CD4-positive, alpha-beta T cell (primary cell): ENCODE measurements at regions not wholly inside any gene's neighbourhood (a gene's known extent, or its start where the extent isn't known, plus 50 kb on each side); places are given as distances from the start of the nearest gene placed in this dataset.

Experiments used
- ATAC-seq: fragments of 200-7000 bp; cut with Tn5 transposase; one replicate; pipeline ENCODE4 v1.10.0; 2022; ENCODE audit warnings: mild to moderate bottlenecking; ENCODE audit not compliant: poor library complexity
- CTCF ChIA-PET: fragments of 350-600 bp; sonication (Branson Sonifier 250); formaldehyde crosslinking; loops from one replicate; lab custom pipeline; 2021; ENCODE audit warnings: antibody characterized with exemption, inconsistent platforms; lab: Charles Lee
- POLR2A ChIA-PET: fragments of 350-600 bp; sonication (Branson Sonifier 250); formaldehyde crosslinking; loops from one replicate; lab custom pipeline; 2021; ENCODE audit warnings: antibody characterized with exemption, inconsistent platforms; lab: Charles Lee
- DNase-seq, 14 experiments: peaks; one replicate each; pipeline ENCODE4 v3.0.0-alpha.2; 2013 to 2020; ENCODE audit warnings: mixed read lengths in 2 of 14
- H3K27ac ChIP-seq, 2 donors: one replicate each; pipeline versions ENCODE4 v1.5.1 to v1.7.0; 2013; ENCODE audit warnings: low read length in 2 of 2, low read depth in 1 of 2, mild to moderate bottlenecking in 1 of 2
- H3K27me3 ChIP-seq, 2 experiments: 1 replicate in 1 of 2; 2 replicates in 1 of 2; pipeline versions ENCODE4 v1.6.1 to v1.7.0; 2013; ENCODE audit warnings: low read length in 2 of 2, control low read depth in 1 of 2, mild to moderate bottlenecking in 1 of 2, moderate library complexity in 1 of 2; ENCODE audit not compliant: insufficient read depth in 2 of 2, control insufficient read depth in 1 of 2
- H3K36me3 ChIP-seq: one replicate; pipeline ENCODE4 v1.6.1; 2013; ENCODE audit warnings: low read length, control low read depth; ENCODE audit not compliant: insufficient read depth
- H3K4me1 ChIP-seq: one replicate; pipeline ENCODE4 v1.6.1; 2013; ENCODE audit warnings: low read length, control low read depth; ENCODE audit not compliant: insufficient read depth
- H3K4me3 ChIP-seq: one replicate; pipeline ENCODE4 v1.5.1; 2013; ENCODE audit warnings: mild to moderate bottlenecking, low read length, moderate library complexity
- H3K9me3 ChIP-seq, 2 experiments: 1 replicate in 1 of 2; 2 replicates in 1 of 2; pipeline versions ENCODE4 v1.6.1 to v1.7.0; 2013; ENCODE audit warnings: low read length in 2 of 2, mild to moderate bottlenecking in 2 of 2, control low read depth in 1 of 2, moderate library complexity in 1 of 2; ENCODE audit not compliant: control insufficient read depth in 1 of 2, insufficient read depth in 1 of 2
- H3K27ac Mint-ChIP-seq: one replicate; pipeline ENCODE4 v1.8.0; 2020; ENCODE audit warnings: mixed read lengths
- H3K27me3 Mint-ChIP-seq: one replicate; pipeline ENCODE4 v1.8.0; 2021; ENCODE audit warnings: mixed read lengths
- H3K36me3 Mint-ChIP-seq: one replicate; pipeline ENCODE4 v1.8.0; 2021; ENCODE audit warnings: low read depth, mixed read lengths
- H3K4me1 Mint-ChIP-seq: one replicate; pipeline ENCODE4 v1.8.0; 2021; ENCODE audit warnings: low read depth, mixed read lengths
- H3K4me3 Mint-ChIP-seq: one replicate; pipeline ENCODE4 v1.8.0; 2020; ENCODE audit warnings: mild to moderate bottlenecking, mixed read lengths
- H3K9me3 Mint-ChIP-seq: one replicate; pipeline ENCODE4 v1.8.0; 2020; ENCODE audit warnings: mixed read lengths
- intact Hi-C, 2 experiments: fragments of 100-400 bp; cut with DNase I in 1 of 2; cut with micrococcal nuclease in 1 of 2; formaldehyde crosslinking; loops; one replicate each; pipeline versions ENCODE4 v1.15.1 to v1.9.0; 2023 to 2025; cut with DNase I, micrococcal nuclease
- TF ChIP-seq, protein P1 (sequence below): fragments of 200-600 bp; IDR thresholded peaks from one replicate; pipeline ENCODE4 v1.8.0; 2022; ENCODE audit warnings: antibody characterized with exemption, mild to moderate bottlenecking

DNA sequence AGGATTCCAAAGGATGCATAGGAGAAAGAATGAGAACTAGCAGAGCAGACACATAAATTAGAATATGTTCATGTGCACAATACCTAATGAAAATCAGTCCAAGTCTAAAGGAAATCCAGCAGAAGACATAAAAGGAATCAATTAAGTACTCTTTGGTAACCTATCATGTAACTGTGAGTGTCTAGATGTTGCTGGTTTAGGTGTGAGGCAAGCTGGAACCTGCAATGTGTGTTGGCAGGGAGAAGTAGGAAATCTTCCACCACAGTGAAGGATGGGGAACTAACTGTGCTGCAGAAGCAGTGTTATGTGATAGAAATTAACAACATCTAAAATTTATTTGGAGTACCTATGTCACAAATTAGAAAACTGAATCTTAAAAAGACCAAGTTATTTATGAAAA lies 330.8 kb upstream of the DKK2 start:
- CTCF ChIA-PET, result no interaction called here
- no peaks in the 10 kb centered on the region for H3K4me1 ChIP-seq

DNA sequence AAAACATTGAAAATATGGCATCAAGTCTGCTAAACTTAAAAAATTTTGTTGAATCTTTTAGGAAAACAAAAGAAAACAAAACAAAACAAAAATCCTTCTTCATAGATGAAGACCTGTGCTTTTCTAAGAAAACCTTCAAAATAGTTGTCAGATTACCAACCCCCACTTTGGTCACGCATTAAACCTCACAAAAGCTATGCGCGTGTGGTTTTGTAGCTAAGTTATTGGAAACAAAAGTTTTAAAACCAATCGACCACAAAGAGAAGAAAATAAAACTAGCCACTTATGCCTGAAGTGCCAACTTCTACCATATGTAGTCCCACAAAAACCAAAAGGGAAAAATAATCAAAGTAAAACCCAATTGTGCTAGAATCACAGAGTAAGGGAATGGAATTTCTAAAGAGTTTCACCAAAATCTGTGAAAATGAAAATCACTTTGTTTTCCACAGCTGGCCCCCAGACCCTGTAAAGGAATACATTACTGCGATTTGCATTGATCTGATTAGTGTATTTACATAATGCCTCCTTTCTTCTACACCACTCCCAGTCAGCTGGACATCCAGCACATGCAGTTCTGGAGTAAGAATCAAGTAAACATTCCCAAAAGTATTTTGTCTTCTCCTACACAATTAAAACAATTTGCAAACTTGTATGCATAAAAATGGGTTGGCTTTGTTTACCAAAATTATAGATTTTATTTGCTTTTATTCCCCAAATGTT lies 330.1 kb upstream of the DKK2 start:
- TF ChIP-seq, protein P1, sequence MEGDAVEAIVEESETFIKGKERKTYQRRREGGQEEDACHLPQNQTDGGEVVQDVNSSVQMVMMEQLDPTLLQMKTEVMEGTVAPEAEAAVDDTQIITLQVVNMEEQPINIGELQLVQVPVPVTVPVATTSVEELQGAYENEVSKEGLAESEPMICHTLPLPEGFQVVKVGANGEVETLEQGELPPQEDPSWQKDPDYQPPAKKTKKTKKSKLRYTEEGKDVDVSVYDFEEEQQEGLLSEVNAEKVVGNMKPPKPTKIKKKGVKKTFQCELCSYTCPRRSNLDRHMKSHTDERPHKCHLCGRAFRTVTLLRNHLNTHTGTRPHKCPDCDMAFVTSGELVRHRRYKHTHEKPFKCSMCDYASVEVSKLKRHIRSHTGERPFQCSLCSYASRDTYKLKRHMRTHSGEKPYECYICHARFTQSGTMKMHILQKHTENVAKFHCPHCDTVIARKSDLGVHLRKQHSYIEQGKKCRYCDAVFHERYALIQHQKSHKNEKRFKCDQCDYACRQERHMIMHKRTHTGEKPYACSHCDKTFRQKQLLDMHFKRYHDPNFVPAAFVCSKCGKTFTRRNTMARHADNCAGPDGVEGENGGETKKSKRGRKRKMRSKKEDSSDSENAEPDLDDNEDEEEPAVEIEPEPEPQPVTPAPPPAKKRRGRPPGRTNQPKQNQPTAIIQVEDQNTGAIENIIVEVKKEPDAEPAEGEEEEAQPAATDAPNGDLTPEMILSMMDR, result no peak
- DNase-seq (no peak), ATAC-seq (no peak)
- ChIA-PET CTCF (no interaction called here), POLR2A (interaction anchor here (0.6 kb wide), 1 partner anchor 139 kb away, joined by 3 read pairs; no protein-coding TSS in a partner anchor)
- Mint-ChIP-seq H3K9me3 (no peaks in the 10 kb centered on the region), H3K4me1 (no peaks in the 10 kb centered on the region), H3K27ac (no peak overlapping the region), H3K27me3 (peaks cover 29% of the 10 kb centered on the region), H3K4me3 (no peak overlapping the region), H3K36me3 (no peaks in the 10 kb centered on the region)
- Histone ChIP-seq H3K9me3 (no peaks in the 10 kb centered on the region), H3K4me1 (no peaks in the 10 kb centered on the region), H3K27me3 (no peaks in the 10 kb centered on the region), H3K36me3 (no peaks in the 10 kb centered on the region), H3K4me3 (no peak overlapping the region), H3K27ac (no peak overlapping the region)
- intact Hi-C loops, result no loop called here

More for the DNA sequence above, 330.8 kb upstream of the DKK2 start:
- Mint-ChIP-seq H3K4me3 (no peak overlapping the region), H3K27ac (no peak overlapping the region), H3K36me3 (no peaks in the 10 kb centered on the region), H3K9me3 (peaks cover 3% of the 10 kb centered on the region), H3K4me1 (no peaks in the 10 kb centered on the region), H3K27me3 (peaks cover 25% of the 10 kb centered on the region)
- intact Hi-C loops, result no loop called here
- TF ChIP-seq, protein P1, result no peak
- Histone ChIP-seq H3K36me3 (no peaks in the 10 kb centered on the region), H3K9me3 (no peaks in the 10 kb centered on the region), H3K27me3 (no peaks in the 10 kb centered on the region), H3K4me3 (no peak overlapping the region), H3K27ac (no peak overlapping the region)
- POLR2A ChIA-PET, result no interaction called here
- ATAC-seq (no peak), DNase-seq (no peak)

DNA sequence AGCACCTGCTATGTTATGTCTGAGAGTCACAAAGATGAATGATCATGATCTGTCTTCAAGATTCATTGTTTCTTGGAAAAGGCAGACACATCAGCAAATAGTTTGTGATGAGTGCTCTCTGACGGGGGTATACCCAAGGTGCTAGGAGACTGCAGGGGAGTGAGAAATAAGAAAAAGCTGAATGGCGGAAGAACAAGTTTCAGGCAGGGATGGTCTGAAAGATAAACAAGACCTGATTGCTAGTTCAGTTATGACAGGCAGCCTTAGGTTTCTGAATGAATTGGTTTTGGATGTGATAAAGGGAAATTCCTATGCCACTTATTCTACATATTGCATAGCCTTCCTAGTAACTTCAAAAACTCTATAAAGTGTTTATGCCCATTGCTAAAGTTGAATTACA lies 327.0 kb upstream of the DKK2 start:
- H3K4me3 Mint-ChIP-seq, result no peak overlapping the region

More for the DNA sequence above, 327.0 kb upstream of the DKK2 start:
- no peak for DNase-seq
- ChIA-PET POLR2A (no interaction called here), CTCF (no interaction called here)
- ATAC-seq, result no peak
- Histone ChIP-seq H3K4me3 (no peak overlapping the region), H3K9me3 (no peaks in the 10 kb centered on the region), H3K4me1 (no peaks in the 10 kb centered on the region), H3K27me3 (no peaks in the 10 kb centered on the region), H3K36me3 (no peaks in the 10 kb centered on the region), H3K27ac (no peak overlapping the region)
- Mint-ChIP-seq H3K9me3 (no peaks in the 10 kb centered on the region), H3K27me3 (peaks cover 22% of the 10 kb centered on the region), H3K4me1 (no peaks in the 10 kb centered on the region), H3K27ac (no peak overlapping the region), H3K36me3 (no peaks in the 10 kb centered on the region)
- intact Hi-C loops, result no loop called here
- TF ChIP-seq, protein P1, result no peak
